GM18498 (cell line): ENCODE measurements at regions not wholly inside any gene's neighbourhood (a gene's known extent, or its start where the extent isn't known, plus 50 kb on each side); places are given as distances from the start of the nearest gene placed in this dataset.
"Not testable (repeated sequence)": the region's sequence is repeated elsewhere in the genome, so short reads cannot be mapped to it uniquely, and the experiment has no call there.

Experiments used
- ATAC-seq: cut with Tn5 transposase; IDR thresholded peaks from one replicate; pipeline ENCODE4 v1.9.1; 2021; ENCODE audit warnings: mild to moderate bottlenecking, moderate library complexity; ENCODE audit not compliant: unreplicated experiment

DNA sequence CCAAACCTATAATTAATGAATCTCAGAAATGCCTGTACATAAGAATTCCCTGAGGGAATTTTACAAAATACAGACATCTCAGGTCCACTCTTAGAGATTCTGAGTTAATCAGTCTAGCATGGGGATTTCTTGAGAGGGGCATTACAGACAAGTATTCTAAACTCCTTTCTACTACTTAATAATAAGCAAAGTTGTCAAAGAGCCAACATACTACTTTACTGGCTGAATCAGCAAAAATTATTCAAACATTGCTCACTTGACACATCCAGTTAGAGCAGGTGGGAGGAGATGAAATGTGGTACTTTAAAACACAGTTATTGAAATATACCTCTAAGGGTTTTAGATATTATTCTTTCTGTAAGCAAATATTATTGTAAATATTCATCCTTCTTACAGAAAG, 1164.7 kb downstream of the CDY2B start:
- ATAC-seq, result no peak

DNA sequence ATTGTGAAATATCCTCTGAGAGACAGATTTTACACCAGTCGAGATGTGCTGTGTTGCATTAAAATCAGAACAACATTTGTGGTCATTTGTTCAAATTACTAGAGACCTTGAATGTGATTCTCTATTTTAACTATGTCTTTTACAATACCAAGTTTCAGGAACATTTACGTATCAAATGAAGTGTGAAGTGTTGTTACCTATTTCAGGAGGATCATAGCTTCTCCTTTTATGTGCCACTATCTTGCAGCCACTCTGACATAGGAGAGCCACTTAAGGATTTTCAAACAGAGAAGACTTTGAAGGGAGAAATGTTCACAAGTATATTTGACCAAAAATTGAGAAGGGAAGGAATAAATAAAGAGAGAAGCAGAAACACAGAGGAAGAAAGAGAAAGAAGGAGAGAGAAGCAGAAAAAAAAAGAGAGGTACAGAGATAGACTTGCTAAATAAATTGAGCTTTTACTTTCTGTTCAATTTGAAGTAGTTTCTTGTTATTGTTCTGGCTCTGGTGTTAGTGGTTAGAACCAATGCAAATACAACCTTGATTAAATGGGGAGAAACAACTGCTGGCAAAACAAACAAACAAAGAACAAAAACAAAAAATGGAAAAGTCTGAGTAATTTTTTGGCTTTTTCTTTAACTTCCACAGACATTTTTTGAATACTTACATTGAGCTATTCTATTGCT, 1206.8 kb downstream of the CDY2B start:
- peak; percentile 86 for ATAC-seq

DNA sequence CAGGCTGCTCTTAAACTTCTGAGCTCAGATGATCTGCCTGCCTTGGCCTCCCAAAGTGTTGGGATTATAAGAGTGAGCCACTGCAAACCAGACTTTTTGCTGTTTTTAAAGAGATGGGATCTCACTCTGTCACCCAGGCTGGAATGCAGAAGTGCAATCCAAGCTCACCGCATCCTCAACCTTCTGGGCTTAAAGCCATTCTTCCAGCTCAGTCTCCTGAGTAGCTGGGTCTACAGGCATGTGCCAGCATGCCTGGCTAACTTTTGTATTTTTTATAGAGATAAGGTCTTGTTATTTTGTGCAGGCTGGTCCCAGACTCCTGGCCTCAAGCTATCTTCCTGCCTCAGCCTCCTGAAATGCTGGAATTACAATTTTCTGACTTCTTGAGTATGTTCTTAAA, 1211.6 kb downstream of the CDY2B start:
- no peak for ATAC-seq

DNA sequence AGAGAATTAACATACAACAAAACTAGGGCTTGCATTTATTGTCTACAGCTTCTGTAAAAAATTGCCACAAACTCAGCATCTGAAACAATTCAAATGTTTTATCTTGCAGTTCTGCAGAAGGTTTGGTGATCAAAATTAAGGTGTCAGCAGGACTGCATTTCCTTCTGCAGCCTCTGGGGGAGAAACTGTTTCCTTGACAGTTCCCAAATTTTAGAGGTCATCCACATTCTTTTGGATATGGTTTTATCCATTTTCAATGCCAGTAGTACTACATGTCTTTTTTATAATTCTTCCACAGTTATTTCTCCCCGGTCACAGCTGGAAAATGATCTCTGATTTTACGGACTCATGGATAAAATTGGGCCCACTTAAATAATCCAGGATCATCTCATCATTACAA, 1217.3 kb downstream of the CDY2B start:
- ATAC-seq, result no peak

DNA sequence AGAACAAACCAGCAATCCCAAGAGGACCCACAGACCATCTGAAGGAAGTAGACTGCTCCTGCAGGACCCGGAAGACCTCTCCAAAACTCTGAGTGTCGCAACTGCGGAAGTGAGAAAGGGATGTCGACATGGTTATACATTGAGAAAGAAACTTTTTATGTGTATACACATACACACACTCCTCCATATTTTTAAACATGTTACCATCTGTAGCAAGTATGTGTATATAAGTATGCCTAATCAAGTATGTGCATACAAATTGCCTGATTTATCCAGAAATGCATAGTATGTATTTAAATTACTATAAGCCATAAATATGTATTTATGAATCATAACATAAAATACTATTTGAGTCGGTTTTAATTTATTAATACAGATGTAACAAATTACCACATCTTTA, 1220.7 kb downstream of the CDY2B start:
- no peak for ATAC-seq

DNA sequence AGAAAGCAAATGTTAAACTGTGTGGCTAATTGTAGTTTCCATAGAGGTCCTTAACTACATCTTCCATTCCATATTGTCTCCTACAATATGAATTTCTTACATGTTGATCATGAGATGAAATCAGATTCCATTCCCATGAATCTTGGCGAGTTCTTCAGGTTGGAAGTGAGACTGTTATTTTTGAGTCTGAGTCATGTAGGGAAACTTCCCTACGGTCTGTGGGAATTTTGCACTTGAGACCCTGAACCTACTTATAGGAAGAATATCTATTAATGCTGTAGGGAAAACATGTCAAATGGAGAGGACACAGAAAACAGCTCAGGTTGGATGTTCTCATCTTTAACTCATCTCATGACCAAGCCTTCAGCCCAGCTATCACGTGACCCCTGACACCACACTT, 1226.0 kb downstream of the CDY2B start:
- ATAC-seq, result no peak

DNA sequence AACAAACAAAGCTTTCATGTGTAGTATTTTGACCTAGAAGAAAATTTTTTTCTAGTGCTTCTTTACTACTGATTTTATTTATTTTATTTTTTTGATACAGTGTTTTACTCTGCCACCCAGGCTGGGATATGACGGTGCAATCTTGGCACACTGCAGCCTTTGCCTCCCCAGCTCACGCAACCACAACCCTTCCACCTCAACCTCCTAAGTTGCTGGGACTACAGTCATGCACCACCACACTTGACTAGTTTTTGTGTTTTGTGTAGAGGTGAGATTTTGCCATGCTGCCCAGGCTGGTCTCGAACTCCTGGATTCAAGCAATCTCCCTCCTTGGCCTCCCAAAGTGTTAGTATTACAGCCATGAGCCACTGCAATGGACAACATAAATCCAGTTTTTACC, 1234.0 kb downstream of the CDY2B start:
- ATAC-seq, result no peak

DNA sequence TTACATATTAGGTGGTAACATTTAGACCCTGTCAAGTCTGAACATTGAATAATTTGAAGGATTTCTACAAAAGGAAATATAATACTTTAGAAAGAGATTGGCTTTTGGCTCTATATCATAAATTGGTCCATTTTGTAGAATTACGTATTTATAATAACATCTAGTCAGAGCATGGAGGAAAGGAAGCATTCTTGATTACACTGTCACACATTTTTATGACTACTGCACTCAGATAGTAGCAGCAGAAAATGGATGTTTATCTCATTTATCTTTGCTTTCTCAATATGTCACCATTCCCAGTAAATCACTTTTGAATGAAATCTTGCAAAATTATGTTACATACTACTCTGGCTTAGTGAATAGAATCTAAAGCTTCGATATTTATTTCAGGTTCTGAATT, 1234.6 kb downstream of the CDY2B start:
- no peak for ATAC-seq

DNA sequence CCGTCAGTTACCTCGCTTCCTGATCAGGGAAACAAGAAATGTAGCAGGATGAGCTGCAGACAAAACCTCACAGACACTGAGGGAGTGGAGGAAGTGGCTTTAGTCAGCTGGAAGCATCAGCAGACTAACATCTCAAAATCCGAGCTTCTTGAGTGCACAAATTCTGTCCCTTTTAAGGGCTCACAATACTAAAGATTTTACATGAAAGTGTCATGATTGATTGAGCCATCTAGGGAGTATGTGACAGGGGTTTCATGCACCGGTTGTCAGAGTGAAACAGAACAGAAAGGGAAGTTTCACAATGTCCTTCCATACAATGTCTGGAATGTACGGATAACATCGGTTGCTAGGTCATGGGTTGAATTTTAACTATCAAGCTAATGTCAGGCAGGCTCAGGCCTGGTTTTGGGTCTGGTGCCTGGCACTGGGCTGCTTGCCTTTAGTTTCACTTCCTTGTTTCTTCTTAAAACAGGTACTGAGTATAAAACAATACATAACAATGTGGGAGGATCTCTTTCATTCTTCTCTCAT, 1235.7 kb downstream of the CDY2B start:
- peak; percentile 52 for ATAC-seq

DNA sequence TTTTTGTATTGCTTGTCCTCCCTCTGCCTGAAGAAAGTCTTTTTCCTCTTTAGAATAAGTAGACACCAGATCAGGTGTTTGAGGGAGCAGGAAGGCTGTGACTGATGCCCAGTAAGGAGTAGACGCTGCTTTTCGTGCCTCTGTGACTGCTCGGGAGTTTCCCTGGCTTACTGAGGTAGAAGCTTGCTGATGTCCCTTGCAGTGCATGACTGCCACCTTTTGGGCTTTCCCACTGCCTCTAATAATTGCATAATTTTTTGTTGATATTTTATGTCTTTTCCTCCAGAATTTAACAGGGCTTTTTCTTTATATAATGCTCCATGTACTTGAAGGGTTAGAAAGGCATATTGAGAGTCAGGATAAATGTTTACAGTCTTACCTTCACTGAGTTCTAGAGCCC, 1240.2 kb downstream of the CDY2B start:
- peak; percentile 43 for ATAC-seq

DNA sequence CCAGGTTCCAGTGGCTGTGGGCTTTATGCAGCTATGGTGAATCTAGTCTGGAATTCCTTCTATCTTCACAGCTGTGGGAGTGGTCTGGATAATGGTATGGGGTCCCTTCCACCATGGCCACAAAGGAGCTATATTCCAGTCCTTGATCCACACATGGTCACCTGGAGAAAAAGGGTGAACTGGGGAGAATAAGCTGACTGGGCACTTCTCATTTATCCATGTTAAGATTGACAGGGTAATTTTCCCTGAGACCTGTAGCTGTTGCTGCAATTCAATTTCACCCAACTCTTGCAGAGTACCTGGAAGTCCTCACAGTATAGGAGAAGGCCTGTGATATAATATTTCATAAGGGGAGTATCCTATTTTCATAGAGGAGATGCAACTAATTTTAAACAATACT, 1241.3 kb downstream of the CDY2B start:
- not testable (repeated sequence) for ATAC-seq

DNA sequence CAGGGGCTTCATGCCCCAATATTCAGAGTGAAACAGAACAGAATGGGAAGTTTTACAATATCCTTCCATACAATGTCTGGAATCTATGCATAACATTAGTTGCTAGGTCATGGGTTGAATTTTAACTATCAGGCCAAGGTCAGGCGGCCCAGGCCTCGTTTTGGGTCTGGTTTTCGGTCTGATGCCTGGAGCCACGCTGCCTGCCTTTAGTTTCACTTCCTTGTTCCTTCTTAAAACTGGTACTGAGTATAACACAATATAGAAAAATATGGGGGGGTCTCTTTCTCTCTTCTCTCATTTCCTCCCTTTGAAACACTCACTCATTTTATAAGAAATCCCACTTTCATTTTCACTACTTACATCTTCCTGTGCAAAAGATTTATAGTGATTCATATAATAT, 1243.8 kb downstream of the CDY2B start:
- ATAC-seq, result peak; percentile 99

DNA sequence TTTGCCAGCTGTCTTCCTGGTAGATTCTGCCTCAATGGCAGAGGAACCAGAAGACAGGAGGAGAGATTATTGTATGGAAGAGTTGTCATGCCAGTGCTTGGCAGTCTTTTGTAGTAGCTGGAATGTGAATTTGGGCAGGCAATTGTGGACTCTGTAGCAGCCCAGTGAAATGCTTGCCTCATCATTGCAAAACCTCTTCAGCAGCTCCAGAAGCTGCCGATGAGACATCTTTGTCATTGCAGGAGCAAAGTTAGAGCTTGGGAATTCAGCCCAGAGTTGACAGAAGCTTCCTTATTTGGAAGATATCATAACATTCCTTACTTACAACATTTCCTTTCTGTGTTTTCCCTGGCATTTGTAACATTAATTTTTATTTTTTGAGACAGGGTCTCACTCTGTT, 1250.9 kb downstream of the CDY2B start:
- no peak for ATAC-seq

DNA sequence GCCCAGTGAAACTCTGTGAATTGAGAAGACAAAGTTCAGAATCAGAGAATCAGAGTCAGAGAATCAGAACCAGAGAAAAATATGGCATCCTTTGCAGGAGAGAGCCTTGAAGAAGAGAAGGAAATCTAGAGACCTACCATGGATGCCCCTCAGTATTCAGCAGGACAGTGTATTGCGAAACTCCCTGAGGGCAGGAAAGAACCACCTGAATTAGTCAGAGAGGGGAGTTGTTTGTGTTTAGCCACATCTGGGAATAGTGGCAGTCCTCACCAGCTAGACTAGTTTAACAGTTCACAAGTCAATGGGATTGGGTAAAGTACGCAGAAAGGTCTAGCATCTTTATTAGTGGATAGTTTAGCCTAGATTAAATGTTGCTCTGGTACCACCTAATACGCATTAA, 1252.9 kb downstream of the CDY2B start:
- no peak for ATAC-seq

DNA sequence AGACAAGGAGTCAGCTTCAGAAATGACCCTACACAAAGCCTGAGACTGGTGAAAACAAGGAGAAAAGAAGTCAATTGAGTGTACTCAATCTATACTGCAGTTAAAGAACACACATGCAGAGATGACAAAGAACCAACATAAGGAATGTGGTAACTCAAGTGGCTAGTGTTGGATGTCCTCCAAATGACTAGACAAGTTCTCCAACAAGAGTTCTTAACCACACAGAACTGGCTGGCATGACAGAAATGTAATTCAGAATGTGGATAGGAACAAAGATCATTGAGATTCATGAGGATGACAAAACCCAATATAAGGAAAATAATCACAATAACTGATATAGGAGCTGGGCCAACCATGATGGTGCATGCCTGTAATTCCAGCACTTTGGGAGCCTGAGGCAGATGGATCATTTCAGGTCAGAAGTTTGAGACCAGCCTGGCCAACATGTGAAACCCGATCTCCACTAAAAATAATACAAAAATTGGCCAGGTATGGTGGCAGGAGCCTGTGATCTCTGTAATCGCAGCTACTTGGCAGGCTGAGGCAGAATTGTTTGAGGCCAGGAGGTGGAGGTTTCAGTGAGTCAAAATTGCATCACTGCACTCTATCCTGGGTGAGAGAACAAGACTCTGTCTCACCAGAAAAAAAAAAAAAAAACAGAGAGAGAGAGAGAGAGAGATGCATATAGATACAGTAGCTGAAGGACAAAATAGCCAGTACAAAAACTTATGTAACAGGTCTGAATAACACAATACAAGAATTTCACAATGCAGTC, 1263.6 kb downstream of the CDY2B start:
- no peak for ATAC-seq

DNA sequence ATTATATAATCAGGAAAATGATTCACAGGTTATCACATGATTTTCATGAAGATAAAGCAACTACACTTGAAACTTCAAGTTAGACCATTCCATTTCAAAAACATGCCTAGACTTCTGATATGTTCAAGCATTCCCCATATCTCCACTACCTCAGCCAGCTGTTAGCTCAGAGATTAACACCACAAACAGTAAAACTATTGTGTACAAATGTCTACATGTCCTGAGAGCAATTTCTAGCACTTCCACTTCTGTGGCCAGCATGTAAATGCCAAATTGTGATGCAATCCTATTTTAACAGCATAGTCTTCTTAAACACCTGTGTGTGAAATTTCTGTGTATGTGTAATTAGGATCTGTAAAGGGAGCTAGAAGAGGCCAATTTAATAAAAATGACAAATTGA, 1271.3 kb downstream of the CDY2B start:
- no peak for ATAC-seq

DNA sequence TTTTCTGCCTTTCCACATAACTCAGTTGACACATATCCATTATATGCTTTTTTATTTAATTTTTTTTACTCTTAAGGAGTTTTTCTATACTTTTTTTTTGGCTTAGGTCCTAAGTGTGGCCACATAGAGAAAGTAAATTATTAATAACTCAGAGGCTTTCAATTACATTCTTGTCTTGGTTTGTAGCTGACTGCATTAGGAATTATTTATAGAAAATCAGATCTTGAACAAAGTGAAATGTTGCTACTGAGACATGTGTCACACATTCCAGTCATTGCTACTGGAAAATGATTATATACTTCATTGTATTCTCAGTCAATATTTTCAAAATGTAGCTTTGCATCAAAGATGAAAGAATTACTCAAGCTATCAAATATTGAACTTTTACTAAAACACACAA, 1277.9 kb downstream of the CDY2B start:
- ATAC-seq, result no peak

DNA sequence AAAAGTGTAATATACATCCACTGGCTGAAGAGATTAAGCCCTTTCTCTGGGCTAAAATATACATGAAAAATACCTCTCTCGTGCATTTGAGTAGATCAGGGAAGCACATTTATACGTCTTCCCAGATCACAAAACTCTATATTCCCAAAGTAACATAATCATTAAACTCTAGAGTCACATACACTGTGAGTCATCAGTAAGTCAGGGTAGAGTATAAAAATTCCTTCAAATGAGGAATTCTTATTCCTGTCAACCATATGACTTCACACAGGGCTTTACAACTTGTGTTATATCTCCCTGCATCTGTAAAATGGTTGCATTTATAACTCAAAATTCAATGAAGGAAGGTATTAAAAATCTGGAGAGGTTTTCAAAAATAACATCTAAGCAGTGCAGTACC, 1278.4 kb downstream of the CDY2B start:
- ATAC-seq, result no peak

DNA sequence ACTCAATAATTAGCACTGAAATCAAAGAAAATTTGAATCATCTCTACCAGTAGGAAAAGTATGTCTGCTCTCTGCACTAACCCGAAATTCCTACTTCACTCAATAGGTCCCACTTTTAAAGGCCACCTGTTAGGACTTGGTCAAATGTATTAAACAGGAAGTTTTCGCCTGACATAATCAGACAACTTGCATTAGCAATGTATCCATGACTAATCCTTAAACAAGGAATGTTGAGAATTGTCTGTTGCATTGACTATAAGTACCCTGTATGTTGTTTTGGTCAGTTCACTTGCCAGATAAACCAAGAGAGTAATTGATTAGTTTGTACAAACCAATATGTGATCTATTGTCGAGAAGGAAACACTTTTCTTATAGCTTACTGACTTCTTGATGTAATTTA, 1308.0 kb downstream of the CDY2B start:
- ATAC-seq, result no peak

DNA sequence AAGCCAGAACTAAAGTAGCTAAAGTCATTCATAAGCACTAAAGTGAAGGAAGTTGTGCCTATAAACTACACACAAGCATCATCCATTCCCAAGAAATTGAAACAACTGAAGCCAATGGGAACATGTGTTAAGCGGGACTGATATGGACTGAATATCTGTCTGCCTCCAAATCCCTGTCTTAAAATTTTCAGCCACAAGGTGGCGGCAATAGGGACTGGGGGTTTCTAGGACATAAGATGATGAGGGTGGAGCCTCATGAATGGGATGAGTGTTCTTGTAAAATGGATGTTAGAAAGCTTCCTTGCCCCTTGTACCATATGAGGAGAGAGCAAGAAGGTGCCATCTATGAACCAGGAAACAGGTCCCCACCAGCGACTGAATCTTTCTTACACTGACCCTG, 1317.5 kb downstream of the CDY2B start:
- peak; percentile 68 for ATAC-seq

DNA sequence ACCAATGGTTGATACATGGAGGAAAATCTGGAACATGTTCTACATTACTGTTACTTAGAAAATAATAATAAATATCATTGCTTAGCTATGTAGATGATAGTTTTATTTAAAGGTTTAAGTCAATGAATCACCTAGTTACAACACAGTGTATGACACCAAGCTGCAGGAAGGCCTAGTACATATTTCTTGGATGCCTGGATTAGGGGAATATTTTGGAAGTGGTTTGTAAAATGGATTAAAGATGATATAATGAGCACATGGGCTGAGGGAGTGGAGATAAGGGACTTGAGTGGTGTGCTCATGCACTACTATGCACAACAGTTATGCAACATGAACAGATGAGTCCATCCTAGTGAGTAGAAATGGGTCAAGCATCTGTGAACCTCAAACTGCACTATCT, 1358.0 kb downstream of the CDY2B start:
- ATAC-seq, result no peak

DNA sequence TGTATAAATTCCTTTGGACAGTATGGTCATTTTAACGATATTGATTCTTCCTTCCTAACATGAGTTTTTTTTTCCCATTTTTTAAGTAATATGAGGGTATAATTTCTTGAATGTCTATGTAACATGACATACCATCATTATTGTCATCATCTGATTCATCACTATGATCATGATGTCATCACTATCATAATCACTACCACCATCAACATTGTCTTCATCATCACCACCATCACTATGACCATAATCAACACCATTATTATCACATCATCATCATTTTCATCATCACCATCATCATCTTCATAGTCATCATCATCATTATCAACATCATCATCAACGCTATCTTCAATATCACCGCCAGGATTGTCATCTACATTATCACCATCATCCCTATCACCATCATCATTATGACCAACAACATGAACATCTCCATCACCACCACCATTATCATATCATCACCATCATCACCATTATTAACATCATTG, 1377.2 kb downstream of the CDY2B start:
- no peak for ATAC-seq
